GM19467 (cell line): ENCODE measurements at regions not wholly inside any gene's neighbourhood (a gene's known extent, or its start where the extent isn't known, plus 50 kb on each side); places are given as distances from the start of the nearest gene placed in this dataset.
"Not testable (repeated sequence)": the region's sequence is repeated elsewhere in the genome, so short reads cannot be mapped to it uniquely, and the experiment has no call there.

Experiments used
- ATAC-seq: cut with Tn5 transposase; IDR thresholded peaks from one replicate; pipeline ENCODE4 v1.9.1; 2021; ENCODE audit warnings: mild to moderate bottlenecking, moderate library complexity; ENCODE audit not compliant: unreplicated experiment

DNA sequence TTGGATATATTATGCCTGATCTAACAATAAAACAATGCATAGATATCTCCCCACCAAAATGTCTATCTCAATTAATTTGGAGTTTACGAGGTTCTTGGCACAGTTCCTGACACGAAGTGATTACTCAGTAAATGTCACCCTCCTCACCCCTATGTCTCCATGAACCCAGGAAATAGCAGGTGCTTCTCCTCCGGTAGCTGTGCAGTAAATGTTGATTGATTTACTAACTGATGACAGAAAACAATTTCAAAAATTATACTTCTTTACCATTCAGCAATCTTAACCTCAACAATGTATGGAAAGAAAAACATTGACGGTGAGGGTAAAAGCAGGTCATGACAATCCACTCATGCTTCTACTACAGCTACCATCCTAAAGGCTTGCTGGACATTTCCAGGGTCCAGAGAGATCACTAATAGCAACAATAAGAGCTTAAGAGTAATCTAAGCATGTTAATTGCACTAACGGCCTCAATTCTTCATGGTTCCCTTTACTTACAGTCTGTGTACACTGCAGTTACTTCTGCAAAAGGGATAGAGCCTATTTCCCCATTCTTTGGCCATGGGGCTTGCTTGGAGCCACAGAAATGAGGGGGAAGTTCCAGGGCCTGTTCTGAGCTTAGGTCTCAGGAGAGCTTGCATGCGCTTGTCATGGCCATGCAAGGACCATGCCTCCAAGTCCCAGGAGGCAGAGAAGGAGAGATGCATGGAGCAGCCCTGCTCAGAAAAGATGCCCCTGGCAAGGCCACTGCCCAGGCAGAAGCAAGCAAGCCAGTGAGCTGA is 222.6 kb downstream of the ATP6V0E2 start:
- not testable (repeated sequence) for ATAC-seq

DNA sequence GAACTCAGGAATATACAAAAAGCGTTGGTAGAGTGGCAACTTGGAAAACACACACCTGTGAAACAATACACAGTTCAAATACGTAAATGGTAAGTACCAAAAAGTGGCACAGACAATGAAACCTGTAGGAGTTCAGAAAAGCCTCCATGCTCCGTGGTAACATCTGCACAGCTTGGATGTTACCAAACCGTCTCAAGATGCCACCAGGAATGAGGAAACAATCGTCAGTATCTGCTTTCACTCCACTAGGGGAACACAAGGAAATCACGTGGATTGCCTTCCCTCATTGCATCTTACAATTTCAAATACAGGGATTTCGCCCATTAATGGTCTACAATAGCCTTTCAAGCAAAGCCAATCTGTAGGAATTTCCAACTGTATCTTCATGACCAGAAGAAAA is 224.6 kb upstream of the LRRC61 start:
- ATAC-seq: not testable (repeated sequence)

DNA sequence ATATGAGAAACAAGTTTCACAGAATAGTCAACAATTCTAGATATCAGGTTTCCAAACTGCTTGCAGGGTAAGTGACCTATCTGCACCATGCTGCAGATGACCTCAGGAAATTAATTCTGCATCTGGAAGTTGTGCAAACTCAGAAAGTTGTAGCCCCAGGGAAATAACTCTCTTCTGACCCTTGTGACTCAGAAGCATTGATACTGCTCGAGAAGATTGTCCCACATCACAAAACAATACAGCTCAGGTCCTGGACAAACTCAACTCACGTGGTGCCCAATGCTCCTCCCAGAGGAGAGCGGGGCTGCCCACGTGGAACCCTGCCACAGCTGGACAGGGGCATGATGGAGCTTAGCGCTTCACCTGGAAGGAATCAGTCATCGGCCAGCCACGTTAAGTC is 221.9 kb upstream of the LRRC61 start:
- not testable (repeated sequence) for ATAC-seq

DNA sequence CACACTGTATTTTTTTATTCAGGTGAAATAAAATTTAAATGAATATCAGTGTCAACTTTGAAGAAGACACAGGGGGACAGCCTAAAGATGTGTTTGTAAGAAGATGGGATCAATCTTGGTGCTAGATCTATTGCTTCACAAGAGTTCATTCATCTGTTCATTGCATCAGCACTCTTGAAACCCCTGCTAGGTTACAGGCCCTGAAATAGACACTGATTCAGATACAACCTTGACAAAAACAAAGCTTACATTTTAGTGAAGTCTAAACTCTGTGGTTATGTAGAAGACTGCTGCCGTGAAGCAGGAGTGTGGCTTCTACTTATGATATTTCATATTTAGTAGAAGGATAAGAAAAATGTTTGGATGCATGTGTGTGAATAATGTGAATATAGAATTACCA is 215.9 kb upstream of the LRRC61 start:
- ATAC-seq: not testable (repeated sequence)

DNA sequence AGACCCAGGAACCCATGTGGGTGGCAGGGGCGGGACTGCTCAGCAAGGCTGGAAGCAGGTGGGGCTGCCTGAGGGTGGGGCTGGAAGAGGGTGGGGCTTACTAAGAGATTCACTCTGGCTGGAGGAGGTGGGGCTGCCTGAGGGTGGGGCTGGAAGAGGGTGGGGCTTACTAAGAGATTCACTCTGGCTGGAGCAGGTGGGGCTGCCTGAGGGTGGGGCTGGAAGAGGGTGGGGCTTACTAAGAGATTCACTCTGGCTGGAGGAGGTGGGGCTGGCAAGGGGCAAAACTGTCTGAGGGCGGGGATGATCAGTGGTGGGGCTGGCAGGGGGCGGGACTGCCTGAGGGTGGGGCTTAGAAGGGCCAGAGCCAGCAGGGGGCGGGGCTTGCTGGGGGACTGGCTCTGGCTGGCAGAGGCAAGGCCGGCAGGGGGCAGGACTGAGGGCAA is 212.8 kb upstream of the LRRC61 start:
- not testable (repeated sequence) for ATAC-seq

DNA sequence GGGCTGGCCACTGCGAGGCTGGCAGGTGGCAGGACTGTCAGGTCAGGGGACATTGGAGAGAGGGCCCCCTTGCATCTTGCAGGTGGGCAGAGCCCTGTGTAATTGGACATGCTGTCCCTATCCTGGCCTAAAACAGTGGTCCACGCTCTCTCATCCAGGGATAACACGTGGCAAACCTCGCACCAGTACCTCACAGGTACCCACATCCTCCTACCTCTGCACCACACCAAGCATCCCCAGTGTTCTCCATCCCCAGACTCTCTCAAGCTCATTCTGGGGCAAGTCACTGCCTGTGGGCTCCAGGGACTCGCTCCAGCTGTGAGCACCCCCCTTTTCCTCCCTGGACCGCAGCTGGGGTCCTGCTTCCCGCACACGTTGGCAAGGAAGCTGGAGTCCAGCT is 212.3 kb upstream of the LRRC61 start:
- ATAC-seq: not testable (repeated sequence)

- not testable (repeated sequence) for ATAC-seq
These were observed 211.6 kb upstream of the LRRC61 start for GRCh38 chr7:150111373-150112139.

DNA sequence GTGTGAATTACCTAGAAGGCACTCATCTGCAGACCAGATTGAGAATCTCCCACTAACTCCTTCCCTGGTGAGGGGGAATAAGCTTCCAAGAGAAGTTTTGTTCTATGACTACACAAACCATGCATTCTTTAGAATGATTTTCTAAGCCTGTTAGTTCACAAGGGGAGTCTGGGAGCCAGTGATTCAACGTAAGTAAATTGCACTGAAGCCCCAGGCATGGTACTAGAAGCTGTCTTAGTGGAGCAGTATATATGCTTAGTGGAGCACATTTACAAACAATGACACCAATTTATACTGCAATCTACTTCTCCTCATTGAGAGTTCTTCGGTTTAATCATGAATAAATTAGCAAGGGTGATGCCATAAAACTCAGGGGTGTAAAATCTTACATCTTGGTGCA is 209.9 kb upstream of the LRRC61 start:
- ATAC-seq: not testable (repeated sequence)

- not testable (repeated sequence) for ATAC-seq
These were observed 208.6 kb upstream of the LRRC61 start for GRCh38 chr7:150114591-150114990.

- ATAC-seq: not testable (repeated sequence)
These were observed 203.2 kb upstream of the LRRC61 start for GRCh38 chr7:150119966-150120365.

DNA sequence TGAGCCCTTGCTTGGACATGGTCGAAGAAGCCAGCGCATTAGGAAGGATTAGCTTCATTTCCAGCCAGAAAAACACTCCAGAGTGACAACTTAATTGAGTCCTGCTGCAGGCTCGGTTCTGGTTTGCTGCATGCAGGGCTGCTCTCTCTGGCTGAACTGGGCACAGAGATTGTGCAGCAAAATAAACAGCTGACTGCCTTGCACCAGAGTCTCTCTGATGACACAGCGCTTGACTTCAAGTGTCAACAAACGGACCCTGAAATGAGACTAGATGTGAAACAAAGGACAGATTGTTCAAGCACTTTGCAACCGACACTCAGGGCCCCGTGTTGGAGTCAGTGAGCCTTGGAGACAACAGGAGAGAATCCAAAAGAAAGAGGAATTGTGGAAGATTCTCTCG is 197.3 kb upstream of the LRRC61 start:
- ATAC-seq: not testable (repeated sequence)

- not testable (repeated sequence) for ATAC-seq
These were observed 188.7 kb upstream of the LRRC61 start for GRCh38 chr7:150134451-150134850.

DNA sequence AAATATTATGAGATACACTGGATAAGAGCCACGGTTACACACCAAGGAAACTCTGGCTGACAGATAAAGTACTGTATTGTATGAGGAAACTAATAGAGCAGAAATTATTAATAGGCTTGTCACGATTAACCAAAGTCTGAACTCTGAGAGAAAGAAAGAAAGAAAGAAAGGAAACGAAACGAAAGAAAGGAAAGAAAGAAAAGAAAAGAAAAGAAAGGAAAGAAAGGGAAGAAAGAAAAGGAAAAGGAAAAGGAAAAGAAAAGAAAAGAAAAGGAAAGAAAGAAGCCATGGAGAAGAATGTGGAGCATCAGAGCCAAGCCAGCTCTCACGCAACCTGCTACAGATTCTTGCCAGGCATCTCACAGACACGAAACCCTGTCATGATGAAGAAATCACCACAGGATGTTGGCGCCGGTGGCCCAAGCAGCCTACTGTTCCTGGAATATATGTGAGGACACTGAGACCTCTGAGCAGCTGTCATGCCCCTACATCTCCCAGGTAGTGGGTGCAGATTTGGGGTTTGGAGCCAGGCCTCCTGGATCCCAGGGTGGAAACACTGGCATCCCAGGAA is 187.4 kb upstream of the LRRC61 start:
- ATAC-seq: not testable (repeated sequence)

DNA sequence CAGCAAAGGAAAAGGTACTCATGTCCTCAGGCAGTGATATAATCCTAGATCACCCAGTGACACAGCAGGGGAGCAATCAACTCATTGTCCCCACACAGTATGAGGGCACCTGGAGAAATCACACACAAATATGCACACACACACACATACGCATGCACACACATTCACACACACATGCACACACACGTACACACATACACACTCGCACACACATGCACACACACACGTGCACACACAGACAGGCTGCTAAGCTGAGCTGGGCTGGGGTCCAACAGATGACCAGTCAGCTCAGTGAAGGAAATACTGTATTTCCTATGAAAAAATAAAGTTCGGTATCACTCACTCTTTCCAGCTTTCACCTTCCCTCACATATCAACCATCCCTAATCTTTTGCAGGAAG is 183.3 kb upstream of the LRRC61 start:
- not testable (repeated sequence) for ATAC-seq

DNA sequence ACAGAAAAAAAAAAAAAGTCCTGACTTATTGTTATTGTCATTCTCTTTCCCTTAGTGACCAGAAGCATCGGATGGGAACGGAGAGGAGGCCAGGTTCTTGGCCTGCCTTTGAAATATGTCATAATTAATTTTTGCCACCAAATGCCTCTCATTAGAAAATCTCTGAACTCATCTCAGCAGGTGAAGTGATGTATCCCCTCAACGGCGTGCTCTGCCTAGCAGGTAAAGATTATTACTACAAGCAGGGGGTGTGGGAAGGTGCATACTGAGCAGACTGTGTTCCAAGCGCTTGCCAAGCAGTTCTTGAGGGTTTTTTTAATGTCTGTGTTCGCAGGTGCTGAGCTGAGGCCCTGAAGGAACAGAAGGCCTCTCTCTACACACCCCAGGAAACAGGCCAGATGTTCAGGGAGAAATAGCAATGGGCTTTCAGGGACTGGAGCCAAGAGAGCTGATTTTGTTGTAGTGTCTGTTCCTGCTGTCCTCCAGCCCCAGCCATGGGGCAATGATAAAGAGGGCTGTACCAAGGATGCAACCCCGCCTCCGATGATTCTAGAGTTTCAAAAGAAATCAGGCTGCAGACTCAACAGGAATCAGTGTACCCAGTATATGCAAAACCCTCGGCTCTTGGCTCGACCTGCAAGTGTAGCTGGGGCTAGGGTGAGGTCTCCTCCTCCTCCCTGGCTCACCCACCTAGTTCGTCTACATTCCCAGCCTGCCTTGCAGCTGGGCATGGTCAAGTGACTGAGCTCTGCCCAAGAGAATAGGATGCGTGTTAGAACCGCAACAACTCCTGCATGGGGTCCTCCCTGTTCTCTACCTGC is 181.4 kb upstream of the LRRC61 start:
- not testable (repeated sequence) for ATAC-seq

DNA sequence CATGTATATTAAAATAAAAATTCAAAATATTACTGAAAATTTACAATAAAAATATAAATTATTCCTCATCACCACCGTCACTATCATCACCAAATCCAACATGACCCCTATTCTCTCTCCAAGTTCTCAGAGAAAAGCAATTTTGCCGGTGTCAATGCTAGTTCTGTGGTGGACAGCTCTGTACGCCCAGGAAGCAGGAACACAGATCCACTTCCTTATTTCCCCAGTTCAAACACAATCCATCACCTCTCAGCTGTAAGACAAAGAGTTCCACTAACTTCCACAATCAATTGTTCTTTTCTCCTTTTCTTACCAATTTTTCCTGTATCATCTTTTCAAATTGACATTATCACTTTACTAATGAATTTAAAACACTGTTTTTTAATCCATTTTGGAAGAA is 177.0 kb upstream of the LRRC61 start:
- ATAC-seq: not testable (repeated sequence)

GRCh38 chr7:150147524-150147923 is 175.6 kb upstream of the LRRC61 start:
- not testable (repeated sequence) for ATAC-seq

- ATAC-seq: not testable (repeated sequence)
These were observed 167.1 kb upstream of the LRRC61 start for GRCh38 chr7:150156015-150156414.

DNA sequence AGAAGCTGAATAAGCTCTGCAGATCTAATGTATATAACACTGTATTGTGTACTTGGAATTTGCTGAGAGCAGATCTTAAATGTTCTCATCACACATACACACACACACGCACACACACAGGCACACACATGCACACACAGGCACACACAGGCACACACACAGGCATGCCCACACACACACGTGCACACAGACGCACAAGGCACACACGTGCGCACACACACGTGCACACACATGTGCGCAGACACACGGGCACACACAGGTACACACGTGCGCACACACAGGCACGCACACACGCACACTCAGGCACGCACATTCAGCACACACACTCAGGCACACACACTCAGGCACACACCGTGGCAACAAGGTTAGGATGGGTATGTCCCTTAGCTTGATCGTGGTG is 164.5 kb upstream of the LRRC61 start:
- not testable (repeated sequence) for ATAC-seq

- ATAC-seq: not testable (repeated sequence)
These were observed 153.6 kb upstream of the LRRC61 start for GRCh38 chr7:150169515-150169914.
